ENCODE measurements at regions not wholly inside any gene's neighbourhood (a gene's known extent, or its start where the extent isn't known, plus 50 kb on each side); places are given as distances from the start of the nearest gene placed in this dataset.

- no peak for FAIRE-seq
Observed at GRCh38 chr12:18207266-18207665, 54.1 kb upstream of the PIK3C2G start.

- FAIRE-seq = no peak
Observed at GRCh38 chr12:18206198-18206597, 55.1 kb upstream of the PIK3C2G start.

- no peak for FAIRE-seq
Observed at GRCh38 chr12:18204053-18204452, 57.3 kb upstream of the PIK3C2G start.

GRCh38 chr12:18192119-18192518 is 69.2 kb upstream of the PIK3C2G start:
- no peak for FAIRE-seq

- no peak for FAIRE-seq
Observed at GRCh38 chr12:18183141-18183540, 78.2 kb upstream of the PIK3C2G start.

DNA sequence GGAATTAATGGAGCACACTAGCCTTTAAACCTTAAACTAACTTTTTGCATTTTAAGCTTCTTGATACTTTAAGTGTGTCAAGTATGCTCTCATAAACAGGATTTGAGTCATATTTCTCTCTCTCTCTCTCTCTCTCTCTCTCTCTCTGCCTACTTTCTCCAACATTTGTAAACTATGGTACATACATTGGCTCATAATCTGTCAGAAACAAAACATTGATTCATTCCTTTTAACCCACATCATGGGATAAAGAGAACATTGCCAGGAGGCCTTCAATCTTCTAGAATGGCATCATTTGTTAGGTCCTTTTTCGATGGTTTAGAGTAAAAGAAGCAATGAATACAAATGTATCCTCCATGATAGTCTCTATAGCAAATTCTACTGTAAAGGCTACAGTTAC is 81.6 kb upstream of the RERGL start:
- no peak for FAIRE-seq

DNA sequence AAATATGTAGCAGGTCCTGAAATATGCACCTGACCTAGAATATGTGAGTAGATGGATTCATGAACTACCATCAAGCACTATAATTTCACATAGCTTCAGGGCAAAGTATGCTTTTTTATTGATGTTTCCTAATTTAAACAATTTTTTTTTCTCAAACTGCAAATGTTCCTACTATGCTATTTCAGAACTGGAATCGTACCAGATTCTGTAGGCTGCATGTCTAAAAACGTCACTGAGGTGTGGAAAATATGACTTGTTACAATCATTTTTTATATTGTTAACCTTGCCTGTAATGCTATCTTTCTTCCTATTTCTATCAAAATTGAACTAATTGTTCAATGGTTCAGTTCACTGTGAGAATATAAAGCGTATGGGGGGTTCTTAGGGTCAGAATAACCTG is 78.0 kb upstream of the RERGL start:
- no peak for FAIRE-seq

DNA sequence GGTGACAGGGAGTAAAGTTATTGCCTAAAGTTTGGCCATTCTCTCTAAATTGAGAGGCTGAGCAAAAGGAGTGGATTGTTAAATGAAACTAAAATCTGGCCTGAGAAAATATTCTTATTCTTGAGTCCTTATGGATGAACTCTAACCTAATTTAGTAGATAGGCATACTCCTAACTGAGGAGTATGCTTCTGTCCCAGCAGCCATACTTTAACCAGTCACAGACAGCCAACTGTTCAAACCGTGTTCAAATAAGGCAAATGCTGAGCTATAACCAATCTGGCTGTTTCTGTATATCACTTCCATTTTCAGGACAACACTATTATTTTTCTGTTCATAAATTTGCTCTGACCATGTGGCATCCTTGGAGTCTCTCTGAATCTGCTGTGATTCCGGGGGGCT is 75.9 kb upstream of the RERGL start:
- no peak for FAIRE-seq

DNA sequence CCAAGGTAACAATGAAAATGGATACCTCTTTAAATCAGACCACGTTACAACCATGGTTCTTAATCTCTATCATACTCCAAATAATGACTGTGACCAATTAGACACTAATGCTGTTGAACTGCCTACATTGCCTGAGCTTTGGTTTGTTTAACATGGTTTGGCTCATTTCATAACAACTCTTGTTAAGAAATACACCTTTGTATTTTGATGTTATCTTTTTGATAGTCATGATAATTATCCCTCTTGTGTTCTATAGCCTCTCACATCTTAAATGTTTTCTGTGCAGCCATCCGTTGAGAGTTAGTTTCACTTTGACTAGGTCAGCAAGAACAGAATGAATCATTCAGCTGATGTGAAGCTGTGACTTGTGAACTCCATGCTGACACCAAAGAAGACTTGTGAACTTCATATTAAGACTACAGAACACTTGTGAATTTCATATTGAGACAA is 75.5 kb upstream of the RERGL start:
- no peak for FAIRE-seq

DNA sequence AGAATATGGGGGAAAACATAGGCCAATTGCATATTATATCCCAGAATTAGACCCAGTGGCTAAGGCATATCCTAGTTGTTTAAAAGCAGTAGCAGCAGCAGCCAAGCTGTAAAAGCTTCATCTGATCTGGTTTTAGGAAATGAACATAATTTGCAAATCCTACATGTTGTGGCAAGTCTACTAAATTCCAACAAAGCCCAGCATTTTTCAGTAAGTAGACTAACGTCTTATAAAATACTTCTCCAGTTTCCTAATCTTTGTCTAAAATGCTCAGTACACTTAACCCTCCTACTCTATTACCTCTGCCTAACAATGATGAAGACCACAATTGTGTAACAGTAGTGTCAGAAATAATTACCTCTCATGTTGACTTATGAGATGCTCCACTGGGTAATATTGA is 70.9 kb upstream of the RERGL start:
- no peak for FAIRE-seq

DNA sequence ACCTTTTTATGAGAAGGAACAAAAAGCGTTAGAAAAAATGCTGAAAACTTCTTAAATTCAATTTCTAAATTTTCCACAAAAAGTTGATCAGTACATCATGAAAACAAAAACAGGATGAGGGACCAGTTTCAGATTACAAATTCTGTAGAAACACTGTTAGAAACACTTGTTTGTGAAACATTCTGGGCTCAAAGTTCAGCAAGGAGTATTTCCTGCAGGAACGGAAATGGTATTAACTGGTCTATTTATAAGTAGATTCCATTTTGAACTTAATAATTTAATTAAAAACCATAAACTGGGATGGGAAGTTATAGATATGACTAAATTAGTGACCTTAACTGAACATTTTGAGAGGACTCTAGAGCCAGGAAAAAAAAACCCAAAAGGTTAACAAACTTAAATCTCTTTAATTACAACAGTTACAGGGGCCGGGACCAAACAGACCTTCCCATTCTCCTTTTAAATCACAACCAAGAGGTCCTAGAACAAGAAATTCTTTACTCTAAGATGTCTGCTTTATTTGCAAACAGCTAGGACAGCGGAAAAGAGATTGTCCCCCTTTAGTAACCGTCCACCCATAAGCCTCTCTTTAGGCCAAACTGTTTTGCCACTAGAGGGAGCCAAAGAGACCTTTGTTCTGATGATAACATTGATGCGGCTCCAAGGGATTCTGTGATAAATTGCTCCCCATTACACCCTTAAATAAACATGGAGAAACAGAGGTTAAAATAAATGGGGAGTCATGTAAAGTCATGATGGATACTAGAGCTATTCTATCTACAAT is 69.0 kb upstream of the RERGL start:
- no peak for FAIRE-seq

GRCh38 chr12:18153826-18154225 is 63.8 kb upstream of the RERGL start:
- FAIRE-seq = no peak

- FAIRE-seq = no peak
Observed at GRCh38 chr12:18151036-18151435, 61.0 kb upstream of the RERGL start.

DNA sequence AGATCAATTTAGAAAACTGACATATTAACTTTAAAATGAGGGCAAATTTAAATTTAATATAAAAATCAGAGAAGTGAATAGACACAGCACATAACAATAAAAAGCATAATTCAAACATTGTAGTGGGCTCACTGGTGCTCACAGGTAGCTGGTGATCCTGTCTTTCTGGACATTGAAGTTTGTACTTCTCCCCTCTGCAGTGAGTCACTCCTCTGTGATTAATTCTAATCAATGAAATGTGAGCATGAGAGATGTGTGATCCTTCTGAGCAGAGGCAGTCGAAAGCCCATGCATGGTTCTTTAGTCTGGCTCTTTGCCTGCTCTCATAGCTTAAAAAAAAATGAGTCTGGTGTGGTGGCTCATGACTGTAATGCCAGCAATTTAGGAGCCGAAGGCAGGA is 59.0 kb upstream of the RERGL start:
- FAIRE-seq = no peak

DNA sequence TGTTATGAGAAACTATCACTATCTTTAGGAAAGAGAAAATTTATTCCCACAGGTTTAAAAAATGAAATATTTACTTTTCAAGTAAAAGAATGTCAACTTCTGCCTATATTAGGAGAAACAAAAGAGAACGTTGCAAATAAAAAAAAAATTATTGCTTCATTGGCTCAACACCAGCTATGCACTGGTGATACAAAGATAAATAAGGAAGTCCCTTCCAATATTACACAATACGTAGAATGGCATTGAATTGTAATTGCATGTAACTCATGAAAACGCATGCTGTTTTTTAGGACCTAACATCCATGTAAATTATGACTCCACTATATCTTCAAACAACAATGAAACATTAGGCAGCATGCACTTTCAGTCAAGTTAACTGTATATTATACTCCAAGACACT is 56.4 kb upstream of the RERGL start:
- no peak for FAIRE-seq

GRCh38 chr12:18145924-18146323 is 55.9 kb upstream of the RERGL start:
- FAIRE-seq = no peak

- no peak for FAIRE-seq
Observed at GRCh38 chr12:18141048-18141982, 51.3 kb upstream of the RERGL start.

DNA sequence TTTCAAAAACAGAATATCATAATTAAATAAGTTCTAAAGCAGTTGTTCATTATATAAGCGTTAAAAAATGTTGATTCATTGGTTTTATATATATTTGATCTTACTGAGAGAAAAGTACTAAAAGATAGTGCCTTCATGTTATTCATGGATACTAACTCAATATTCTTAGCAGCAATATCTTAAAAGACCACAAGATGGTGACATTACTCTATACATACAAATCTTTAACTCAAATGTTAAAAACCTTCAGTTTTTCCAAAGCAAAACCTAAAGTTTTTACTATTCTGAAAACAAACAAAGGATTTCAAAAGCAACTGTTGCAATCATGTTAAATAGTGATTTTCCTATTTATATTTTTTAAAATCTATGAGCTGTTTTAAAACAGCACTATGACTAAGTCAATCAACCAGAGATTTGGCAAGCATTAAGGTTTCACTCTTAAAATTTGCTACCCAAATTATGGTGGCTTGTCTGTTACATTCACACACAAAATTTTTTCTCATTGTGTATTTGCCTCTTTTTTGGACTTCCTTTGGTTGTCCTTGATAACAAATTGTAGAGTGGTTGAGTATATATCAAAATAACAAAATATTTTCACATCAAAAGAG is 50.1 kb upstream of the RERGL start:
- peak; percentile 99 for FAIRE-seq
